GM18867 (cell line): ENCODE measurements at regions not wholly inside any gene's neighbourhood (a gene's known extent, or its start where the extent isn't known, plus 50 kb on each side); places are given as distances from the start of the nearest gene placed in this dataset.
"Not testable (repeated sequence)": the region's sequence is repeated elsewhere in the genome, so short reads cannot be mapped to it uniquely, and the experiment has no call there.

Experiments used
- ATAC-seq: cut with Tn5 transposase; IDR thresholded peaks from one replicate; pipeline ENCODE4 v1.9.1; 2021; ENCODE audit warnings: mild to moderate bottlenecking, moderate library complexity; ENCODE audit not compliant: unreplicated experiment

DNA sequence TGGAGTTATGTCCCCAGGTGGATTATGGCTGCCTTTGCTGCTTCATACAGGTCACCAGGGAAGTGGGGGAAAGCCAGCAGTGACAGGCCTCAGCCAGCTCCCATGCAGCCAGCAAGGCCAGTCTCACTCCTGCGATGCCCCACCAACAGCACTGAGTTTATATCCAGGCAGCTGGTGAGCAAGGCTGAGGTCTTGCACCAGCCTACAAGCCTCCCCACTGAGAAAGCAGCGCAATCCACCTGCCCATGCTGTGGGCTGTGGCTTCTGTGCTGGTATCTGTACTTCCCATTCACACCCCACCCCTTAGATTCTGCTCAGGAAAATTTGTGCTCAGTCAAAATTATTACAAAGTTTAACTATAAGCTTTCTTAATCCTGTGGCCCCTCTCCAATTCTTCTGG lies 153.5 kb downstream of the HHIP start:
- no peak for ATAC-seq

DNA sequence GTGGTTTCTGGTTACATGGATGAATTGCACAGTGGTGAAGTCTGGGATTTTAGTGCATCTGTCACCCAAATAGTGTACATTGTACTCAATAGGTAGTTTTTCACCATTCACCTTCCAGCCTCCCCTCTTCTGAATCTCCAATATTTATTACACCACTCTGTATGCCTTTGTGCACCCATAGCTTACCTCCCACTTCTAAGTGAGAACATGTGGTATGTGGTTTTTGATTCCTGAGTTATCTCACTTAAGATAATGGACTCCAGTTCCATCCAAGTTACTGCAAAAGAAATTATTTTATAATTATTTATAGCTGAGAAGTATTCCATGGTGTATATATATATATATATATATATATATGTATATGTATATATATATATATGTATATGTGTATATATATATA lies 155.8 kb downstream of the HHIP start:
- ATAC-seq, result no peak

DNA sequence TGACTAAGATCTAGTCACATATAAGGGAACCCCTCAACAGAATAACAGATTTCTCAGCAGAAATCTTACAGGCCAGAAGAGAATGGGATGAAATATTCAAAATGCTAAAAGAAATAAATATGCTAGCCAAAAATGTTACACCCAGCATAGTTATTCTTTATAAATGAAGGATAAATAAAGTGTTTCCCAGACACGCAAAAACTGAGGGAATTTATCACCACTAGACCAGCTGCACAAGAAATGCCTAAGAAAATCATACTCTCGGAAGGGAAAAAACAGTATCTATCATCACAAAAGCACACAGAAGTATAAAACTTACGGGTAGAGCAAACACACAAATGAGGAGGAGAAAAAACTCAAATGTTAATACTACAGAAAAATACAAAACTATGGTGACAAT lies 162.1 kb downstream of the HHIP start:
- no peak for ATAC-seq

DNA sequence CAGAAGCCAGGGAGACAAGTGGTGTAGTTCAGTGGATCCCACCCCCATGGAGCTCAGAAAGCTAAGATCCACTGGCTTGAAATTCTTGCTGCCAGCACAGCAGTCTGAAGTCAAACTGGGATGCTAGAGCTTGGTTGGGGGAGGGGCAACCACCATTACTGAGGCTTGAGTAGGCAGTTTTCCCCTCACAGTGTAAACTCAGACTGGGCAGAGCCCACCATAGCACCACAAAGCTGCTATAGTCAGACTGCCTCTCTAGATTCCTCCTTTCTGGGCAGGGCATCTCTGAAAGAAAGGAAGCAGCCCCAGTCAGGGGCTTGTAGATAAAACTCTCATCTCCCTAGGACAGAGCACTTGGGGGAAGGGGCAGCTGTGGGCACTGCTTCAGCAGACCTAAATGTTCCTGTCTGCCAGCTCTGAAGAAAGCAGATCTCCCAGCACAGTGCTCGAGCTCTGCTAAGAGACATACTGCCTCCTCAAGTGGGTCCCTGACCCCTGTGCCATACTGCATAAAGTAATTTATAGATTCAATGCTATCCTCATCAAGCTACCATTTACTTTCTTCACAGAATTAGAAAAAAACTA lies 163.2 kb downstream of the HHIP start:
- no peak for ATAC-seq

DNA sequence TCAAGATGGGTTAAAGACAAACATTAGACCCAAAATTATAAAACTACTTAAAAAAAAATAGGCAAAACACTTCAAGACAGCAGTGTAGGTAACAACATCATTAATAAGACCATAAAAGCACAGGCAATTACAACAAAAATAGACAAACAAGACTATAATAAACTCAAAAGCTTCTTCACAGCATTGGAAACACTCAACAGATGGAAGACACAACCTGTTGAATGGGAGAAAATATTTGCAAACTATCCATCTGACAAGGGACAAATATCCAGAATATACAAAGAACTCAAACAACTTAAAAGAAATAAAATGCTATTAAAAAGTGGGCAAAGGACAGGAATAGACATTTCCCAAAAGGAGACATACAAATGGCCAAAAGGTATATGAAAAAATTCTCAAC lies 170.7 kb downstream of the HHIP start:
- ATAC-seq, result no peak

DNA sequence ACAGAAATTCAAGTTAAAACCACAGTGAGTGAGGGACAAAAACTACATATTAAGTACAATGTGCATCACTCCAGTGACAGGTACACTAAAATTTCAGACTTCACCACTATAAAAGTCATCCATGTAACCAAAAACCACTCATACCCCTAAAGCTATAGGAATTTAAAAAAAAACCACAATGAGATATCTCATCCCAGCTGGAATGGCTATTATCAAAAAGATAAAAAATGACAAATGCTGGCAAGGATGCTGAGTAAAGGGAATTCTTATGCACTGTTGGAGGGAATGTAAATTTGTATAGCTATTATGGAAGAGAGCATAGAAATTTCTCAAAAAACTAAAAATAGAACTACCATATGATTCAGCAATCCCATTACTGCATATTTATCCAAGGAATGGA lies 171.1 kb downstream of the HHIP start:
- no peak for ATAC-seq

DNA sequence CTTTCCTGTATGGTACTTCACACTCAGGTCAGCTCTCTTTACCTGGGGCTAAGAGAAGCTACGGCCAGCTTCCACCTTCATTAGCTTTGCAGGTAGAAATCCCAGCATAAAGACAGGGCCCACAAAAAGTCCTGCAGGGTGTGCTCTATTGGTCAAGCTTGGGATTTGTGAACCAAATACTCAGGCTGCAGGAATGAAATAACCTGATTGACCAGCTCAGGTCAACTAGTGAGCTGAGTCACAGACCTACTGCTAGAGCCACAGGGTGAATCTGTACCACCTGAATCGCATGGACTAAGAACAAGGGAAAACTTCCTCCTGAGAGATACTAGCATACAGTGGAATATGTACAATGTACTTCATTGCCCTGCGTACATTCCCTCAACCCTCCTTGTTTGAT lies 172.2 kb downstream of the HHIP start:
- ATAC-seq, result no peak

DNA sequence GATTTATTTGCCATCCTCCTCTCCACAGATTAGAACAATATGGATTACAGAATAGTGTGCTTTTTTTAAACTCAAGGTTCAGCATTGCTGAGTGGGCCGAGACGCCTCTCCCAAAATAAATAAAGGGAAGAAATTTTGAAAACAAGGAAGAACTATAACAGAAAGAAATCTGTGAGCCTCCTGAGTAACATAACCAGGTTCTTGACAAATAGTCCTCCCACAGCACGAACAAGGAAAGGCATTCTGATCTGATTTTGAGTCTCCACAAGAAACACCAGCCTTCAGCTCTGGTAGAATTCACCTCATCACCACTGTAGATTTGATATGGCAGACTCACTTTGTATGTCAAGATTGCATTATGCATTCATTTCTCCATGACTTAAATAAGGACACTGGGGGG lies 173.6 kb downstream of the HHIP start:
- no peak for ATAC-seq

DNA sequence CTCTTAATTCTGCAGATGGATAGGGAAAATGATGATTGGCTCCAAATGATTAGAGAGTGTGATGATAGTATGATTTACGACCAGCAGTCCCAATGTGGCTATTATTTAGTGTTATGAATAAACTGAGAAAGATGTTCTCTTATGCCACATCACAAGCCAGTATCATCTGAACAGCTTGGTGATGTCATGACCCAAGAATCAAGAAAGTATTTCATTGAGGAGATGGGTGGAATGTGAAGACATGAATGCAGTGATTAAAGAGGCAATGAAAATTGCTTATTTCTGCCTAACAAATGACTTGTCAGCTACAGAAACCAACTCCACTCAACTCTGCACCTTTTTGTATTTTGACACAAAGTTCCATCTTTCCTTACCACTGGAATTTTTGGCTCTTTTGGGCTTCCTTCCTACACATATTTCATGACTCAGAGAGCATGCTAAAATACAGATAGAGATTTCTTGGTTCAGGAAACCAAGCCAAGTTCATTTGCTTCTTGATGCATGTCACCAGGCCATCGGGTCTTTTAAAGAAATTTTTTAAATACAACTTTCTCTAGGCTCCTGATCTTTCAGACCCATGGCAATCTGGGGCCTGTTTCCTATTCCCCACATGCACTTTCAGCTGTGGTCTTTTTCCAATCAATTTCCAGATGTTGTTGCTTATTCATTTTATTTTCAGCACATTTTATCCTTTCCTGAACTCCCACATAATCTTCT lies 174.2 kb downstream of the HHIP start:
- ATAC-seq, result no peak

DNA sequence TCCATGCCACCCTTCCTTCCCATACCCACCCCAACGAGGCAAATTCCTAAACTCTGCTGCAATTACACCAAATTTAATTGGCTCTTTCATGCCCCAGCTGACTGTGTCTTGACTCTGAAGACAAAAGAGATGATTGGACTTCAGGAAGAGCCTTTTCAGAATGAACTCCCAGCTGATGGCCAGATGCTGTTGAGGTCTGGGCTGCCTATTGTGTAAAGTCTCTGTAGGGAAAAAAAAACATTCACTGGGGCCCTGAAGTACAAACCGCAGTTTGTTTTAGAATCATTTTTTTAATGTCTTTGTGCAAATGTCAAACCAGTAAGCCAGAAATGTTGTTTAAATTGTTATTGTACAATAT lies 174.8 kb downstream of the HHIP start:
- no peak for ATAC-seq

DNA sequence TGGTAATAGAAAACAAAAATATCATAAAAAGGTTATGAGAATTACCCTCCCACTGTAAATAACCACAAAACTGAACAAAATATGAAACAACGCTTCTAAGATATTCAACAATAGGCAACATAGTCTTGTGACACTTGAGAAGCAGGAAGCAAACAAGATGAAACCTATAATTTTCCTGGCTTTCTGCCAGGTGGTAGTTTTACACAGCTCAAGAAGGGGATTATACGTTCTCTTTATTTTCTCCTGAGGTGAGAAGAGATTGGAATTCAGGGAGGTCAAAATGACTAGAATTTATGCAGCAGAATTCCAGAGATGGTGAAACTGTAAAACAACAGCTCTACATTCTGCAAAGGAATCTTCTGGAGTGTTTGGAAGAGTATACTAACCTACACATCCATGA lies 186.0 kb downstream of the HHIP start:
- no peak for ATAC-seq

DNA sequence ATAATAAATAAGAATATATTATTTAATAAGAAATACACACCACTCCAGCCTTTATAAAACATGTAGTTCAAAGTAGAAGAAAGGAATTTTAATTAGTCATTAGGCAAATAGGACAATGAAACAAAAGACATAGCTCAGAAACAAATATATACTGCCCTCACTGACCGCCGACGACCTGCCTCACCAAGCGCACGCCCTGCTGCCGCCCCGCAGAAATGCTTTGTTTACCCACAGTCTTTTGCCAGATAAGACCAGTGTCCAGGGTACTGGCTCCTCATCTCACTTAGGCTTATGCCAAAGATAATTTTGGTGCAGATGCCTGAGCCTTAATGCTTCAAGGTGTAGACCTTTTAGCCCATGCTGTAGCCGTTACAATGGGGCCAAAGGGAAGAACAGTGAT lies 199.5 kb downstream of the HHIP start:
- ATAC-seq, result no peak

DNA sequence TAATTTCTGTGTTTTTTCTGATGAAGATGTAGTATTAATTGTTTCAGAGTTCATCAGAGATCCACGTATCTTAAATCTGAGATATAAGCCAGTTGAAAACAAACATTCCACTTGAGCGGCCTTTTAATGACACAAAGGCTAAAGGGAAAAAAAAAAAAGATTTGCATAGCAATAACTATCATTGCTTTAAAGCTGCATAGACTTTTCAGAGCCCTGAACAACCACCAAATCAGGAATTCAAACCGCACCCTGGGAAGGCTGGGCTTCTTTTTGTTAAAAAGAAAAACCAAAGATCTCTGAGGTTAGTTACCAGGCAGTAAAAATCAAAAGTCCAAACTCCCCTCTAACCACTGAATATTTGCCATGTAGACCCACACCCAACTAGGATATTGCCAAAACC lies 206.0 kb downstream of the HHIP start:
- no peak for ATAC-seq

DNA sequence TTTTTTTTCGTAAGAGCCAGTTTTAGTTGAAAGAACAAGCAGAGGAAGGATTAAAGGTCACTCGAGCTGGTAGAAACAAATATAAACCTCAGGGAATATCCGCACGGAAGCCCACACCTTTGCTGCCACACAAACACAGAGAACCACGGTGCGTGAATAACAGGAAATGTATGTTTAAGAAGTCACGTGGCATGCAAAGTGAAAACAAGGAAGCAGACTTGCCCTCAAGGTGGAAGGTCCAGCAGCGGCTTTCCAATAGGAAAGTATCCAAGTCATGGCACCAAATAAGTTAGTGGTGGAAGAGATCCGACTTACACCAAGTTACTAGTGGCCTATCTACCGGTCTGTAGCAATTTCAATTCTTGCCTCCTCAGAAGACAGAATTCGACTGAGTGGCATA lies 215.5 kb downstream of the HHIP start:
- ATAC-seq, result no peak

DNA sequence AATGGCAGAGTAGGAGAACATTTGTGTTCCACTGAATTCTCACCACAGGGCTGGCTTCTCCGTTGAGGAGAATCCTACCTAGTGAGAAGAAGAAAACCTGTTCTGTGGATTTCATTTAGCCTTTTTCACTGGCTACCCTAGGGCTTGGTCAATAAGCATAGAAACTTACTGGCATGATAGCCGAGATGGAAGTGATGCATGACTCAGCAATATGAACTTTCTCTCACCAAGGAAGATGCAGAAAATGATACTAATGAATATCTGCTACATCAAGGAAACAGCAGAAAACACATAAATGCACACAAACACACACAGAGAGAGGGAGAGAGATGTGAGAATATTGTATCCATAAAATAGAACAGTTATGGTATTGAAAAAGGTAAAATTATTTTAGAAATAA lies 216.3 kb downstream of the HHIP start:
- ATAC-seq, result no peak

DNA sequence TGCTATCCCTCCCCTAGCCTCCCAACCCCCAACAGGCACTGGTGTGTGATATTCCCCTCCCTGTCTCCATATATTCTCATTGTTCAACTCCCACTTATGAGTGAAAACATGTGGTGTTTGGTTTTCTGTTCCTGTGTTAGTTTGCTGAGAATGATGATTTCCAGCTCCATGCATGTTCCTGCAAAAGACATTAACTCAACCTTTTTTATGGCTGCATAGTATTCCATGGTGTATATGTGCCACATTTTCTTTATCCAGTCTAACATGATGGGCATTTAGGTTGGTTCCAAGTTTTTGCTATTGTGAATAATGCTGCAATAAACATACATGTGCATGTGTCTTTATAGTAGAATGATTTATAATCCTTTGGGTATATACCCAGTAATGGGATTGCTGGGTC lies 218.9 kb downstream of the HHIP start:
- ATAC-seq, result not testable (repeated sequence)

DNA sequence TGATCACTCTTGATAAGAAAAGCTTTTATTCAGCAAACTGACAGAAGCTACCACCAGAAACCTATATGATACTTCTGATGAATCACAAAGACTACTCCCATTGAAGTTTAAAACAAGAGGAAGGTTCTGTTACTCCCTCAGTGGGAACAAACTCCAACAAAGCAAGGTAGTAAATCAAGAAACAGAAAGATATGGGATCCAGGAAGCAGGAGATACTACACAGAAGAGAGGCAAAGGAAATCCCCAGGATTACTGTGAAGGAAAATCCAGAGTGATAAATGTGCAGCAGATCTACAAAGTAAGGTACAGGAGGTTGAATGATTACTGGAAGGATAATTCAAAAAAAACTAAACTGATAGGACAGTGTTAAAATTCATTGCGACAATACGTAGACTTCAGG lies 222.4 kb downstream of the HHIP start:
- no peak for ATAC-seq

DNA sequence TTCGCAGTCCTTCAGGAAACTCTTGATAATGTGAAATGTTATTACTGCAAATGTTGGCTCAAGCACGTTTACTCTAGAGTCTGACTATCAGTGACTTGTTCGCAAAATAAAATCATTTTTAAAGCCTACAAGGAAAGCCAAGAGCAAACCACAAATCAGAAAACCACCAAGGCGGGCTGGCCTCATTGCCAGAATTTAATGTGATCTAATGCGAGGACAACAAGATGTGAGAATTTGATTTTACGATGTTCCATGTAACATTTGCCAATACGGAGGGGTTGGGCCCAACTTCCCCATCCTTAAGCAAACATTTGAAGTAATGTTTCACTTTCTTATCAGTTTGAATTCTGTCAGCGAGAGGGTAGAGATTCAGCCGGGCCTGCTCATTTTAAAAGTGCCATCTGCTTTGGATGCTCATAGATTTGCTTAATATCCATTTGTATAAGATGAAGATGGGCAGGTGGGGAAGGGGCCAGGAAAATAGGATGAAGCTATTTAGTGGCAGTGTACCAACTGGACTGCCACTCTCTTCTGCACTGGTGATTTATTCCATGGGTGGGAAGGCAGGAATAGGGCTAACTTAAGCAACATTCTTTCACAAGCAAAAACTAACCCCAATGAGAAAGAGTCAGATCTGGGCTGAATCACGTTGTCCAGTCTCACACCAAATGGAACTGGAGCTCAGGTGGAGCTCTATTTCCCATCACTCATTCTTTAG lies 225.3 kb downstream of the ANAPC10 start:
- no peak for ATAC-seq

DNA sequence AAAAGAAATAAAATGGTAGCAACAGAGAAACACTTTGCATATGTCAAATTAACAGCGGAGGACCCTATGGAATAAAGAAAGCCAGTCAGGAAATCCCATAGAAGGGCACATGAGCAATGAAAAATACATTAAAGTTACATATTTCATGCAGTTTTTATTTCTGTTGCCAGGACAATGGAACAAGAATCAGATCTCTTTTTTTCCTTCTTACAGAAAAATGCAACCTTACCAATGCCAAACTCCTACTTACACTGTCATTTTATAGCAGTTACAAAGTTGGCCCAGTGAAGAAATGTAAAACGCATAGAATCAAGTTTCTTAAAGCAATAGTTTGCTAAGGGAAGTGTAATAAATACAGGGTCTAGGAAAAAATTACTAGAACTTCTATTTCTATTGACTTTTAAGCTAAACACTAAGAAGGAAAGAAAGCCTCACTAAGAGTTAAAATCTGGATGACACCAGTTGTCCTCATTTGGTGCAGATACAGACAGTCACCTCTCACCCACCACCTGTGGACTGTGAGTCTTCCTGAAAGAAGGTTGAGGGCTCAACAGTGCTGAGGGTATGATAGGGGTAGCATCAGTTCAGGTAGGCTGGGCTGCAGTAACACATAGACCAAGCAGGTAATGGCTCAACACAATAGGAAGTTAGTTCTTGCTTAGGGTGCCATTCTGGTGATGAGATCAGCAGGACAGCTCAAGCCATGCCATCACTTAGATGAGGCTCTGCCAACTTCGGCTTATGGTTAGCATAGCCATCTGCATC lies 224.6 kb downstream of the ANAPC10 start:
- no peak for ATAC-seq

DNA sequence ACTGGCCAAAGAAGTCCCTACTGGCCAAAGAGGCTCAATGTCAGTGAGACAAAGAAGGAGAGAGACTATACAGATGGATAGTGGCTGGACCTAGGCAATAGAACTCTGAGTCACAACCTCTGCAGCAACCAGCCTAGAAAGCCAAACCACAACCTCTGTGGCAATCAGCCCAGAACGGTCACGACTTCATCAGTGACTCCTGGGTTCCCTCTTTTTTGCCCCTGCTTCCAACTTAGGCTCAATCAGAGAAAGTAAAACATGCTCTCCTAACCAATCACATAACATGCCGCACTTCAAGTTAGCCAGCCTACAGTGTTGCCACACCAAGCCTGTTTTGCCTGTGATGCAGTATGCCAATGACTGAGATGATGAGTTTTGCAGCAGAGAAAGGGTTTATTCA lies 203.4 kb downstream of the ANAPC10 start:
- ATAC-seq, result no peak

DNA sequence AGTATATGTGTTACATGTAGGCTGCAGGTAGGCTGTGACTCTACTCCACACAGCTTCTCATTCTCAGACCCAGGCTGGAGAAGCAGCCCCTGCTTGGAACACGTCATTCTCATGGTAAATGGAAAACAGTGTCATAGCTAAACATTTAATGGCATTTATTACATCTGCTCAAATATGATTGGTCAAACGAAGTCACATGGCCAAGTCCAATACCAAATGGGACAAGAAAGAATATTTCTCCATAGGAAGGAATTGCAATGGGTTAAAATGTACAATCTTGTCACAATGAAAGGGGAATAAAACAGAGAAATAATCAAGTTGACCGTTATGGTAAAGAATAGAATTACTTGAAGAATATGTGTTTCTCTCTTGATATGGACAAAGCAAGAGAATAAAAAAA lies 198.6 kb downstream of the ANAPC10 start:
- no peak for ATAC-seq

DNA sequence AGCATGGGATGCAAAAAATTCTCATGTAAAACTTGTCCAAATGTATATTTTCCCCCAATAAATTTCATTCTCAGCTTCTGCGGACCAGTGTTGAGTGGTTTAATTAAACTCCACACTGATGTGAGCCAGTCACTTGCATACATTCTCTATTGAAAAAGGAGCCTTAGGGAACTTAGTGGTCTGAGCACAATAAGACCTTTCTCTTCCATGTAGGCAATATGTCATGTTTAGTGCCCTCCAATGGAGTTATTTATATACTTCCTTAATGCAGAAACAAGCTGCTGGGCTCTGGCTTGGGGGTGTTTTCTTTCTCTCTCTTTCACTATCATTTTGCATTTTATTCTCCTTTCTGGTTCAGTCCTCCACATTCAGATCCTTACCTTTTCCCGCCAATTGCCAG lies 196.9 kb downstream of the ANAPC10 start:
- no peak for ATAC-seq
